ENCODE measurements at regions not wholly inside any gene's neighbourhood (a gene's known extent, or its start where the extent isn't known, plus 50 kb on each side); places are given as distances from the start of the nearest gene placed in this dataset.
"Not testable (repeated sequence)": the region's sequence is repeated elsewhere in the genome, so short reads cannot be mapped to it uniquely, and the experiment has no call there.

DNA sequence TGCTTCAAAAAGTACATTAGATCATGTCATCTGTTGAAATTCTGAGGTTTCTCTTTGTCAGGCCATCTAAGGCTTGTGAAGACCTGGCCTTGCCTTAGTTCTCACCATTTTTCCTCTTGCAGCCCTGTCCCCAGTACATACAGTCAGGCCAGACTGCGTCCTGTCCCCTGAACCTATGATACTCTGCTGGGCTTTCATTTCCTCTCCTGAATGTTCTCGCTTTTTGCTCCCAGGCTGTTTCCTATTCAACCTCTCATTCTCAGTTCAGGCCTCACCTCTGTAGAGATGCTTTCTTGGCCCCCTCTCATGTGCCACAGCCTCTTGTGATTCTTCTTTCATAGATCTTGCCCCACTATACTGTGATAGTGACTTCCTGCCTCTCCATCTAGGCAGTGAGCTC is 648.8 kb upstream of the KCNMB2 start:
- TF ChIP-seq CTCF (IDR thresholded peaks at IDR 0.05), result no peak
- intact Hi-C loops (cut with DNase I), result no loop called here
- no peak for DNase-seq
- Histone ChIP-seq H3K27me3 (ENCODE audit: insufficient read depth in 3 of 3, low read length in 2 of 3) (no peaks in the 10 kb centered on the region), H3K36me3 (ENCODE audit: insufficient read depth in 1 of 2, low read depth in 1 of 2) (no peaks in the 10 kb centered on the region), H3K4me1 (no peaks in the 10 kb centered on the region), H3K4me3 (no peak overlapping the region), H3K27ac (no peak overlapping the region), H3K9me3 (no peaks in the 10 kb centered on the region)
- ATAC-seq, result no peak
- 93 to 98% (median 96%) methylated on average over 2 of the region's 2 CpGs for WGBS, 3 donors

DNA sequence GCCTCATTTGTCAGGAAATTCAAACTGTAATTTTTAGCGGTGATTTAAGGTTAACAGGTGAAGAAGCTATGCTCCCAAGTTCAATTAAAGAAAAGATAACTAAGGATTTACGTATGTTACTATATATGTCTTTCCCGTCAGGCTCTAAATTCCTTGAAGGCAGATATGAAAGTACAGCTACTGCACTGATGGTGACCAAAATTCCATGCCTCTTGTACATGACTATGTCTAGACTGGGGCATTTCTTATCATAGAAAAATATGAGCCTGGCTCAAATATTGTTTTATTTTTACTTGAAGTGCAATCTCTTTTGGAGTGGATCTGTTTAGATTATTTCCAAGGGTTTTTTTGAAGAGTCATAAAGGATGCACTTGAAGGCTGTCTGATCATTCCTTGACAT is 647.1 kb upstream of the KCNMB2 start:
- intact Hi-C loops (cut with DNase I), result no loop called here
- no peaks in the 10 kb centered on the region for H3K9me3 ChIP-seq
- no peak overlapping the region for H3K4me3 ChIP-seq
- no peaks in the 10 kb centered on the region for H3K36me3 ChIP-seq (ENCODE audit: insufficient read depth in 1 of 2, low read depth in 1 of 2)
- H3K27me3 ChIP-seq (ENCODE audit: insufficient read depth in 3 of 3, low read length in 2 of 3), result no peaks in the 10 kb centered on the region
- 78 to 91% (median 82%) methylated on average over 3 of the region's 3 CpGs for WGBS, 3 donors
- no peak for ATAC-seq
- H3K27ac ChIP-seq, result no peak overlapping the region
- no peaks in the 10 kb centered on the region for H3K4me1 ChIP-seq
- DNase-seq, result no peak
- TF ChIP-seq CTCF (IDR thresholded peaks at IDR 0.05), result no peak

- Histone ChIP-seq H3K27ac (no peak overlapping the region), H3K36me3 (ENCODE audit: insufficient read depth in 1 of 2, low read depth in 1 of 2) (no peaks in the 10 kb centered on the region), H3K4me3 (no peak overlapping the region), H3K27me3 (ENCODE audit: insufficient read depth in 3 of 3, low read length in 2 of 3) (no peaks in the 10 kb centered on the region), H3K4me1 (no peaks in the 10 kb centered on the region), H3K9me3 (no peaks in the 10 kb centered on the region)
- TF ChIP-seq CTCF (IDR thresholded peaks at IDR 0.05), result no peak
- ATAC-seq, result no peak
- intact Hi-C loops (cut with DNase I), result no loop called here
- WGBS, 3 donors, result 91 to 98% (median 97%) methylated on average over 4 of the region's 4 CpGs
- DNase-seq, result no peak
These were observed 646.4 kb upstream of the KCNMB2 start for GRCh38 chr3:177889652-177890358.

- no peaks in the 10 kb centered on the region for H3K9me3 ChIP-seq
- intact Hi-C loops (cut with DNase I), result no loop called here
- no peaks in the 10 kb centered on the region for H3K36me3 ChIP-seq (ENCODE audit: insufficient read depth in 1 of 2, low read depth in 1 of 2)
- no peak for DNase-seq
- TF ChIP-seq CTCF (IDR thresholded peaks at IDR 0.05), result no peak
- no peaks in the 10 kb centered on the region for H3K4me1 ChIP-seq
- H3K4me3 ChIP-seq, result no peak overlapping the region
- WGBS, 3 donors, result 43 to 59% (median 58%) methylated on average over 2 of the region's 2 CpGs
- H3K27ac ChIP-seq, result no peak overlapping the region
- no peak for ATAC-seq
- no peaks in the 10 kb centered on the region for H3K27me3 ChIP-seq (ENCODE audit: insufficient read depth in 3 of 3, low read length in 2 of 3)
These were observed 645.9 kb upstream of the KCNMB2 start for GRCh38 chr3:177890359-177890683.

- H3K27me3 ChIP-seq (ENCODE audit: insufficient read depth in 3 of 3, low read length in 2 of 3); H3K27ac ChIP-seq; H3K36me3 ChIP-seq (ENCODE audit: insufficient read depth in 1 of 2, low read depth in 1 of 2); ATAC-seq; DNase-seq; intact Hi-C loops (cut with DNase I); H3K4me3 ChIP-seq; H3K9me3 ChIP-seq; H3K4me1 ChIP-seq: not testable (repeated sequence)
- 98 to 99% (median 99%) methylated on average over 10 to 20 of the region's 29 CpGs for WGBS, 3 donors
These were observed 644.7 kb upstream of the KCNMB2 start for GRCh38 chr3:177891569-177891968.
